Nephron (organoid): ENCODE measurements at regions not wholly inside any gene's neighbourhood (a gene's known extent, or its start where the extent isn't known, plus 50 kb on each side); places are given as distances from the start of the nearest gene placed in this dataset.

Source experiments
- H3K27ac Mint-ChIP-seq, 3 experiments: 2 replicates each; pipeline ENCODE4 v1.8.0; 2020; ENCODE audit warnings: mixed read lengths in 3 of 3, mild to moderate bottlenecking in 2 of 3, moderate library complexity in 1 of 3
- H3K27me3 Mint-ChIP-seq: 2 replicates; pipeline ENCODE4 v1.8.0; 2021; ENCODE audit warnings: low read depth, mild to moderate bottlenecking, moderate library complexity, mixed read lengths
- H3K36me3 Mint-ChIP-seq: 2 replicates; pipeline ENCODE4 v1.8.0; 2020; ENCODE audit warnings: low read depth, mixed read lengths
- H3K4me1 Mint-ChIP-seq: 2 replicates; pipeline ENCODE4 v1.8.0; 2020; ENCODE audit warnings: mixed read lengths
- H3K4me3 Mint-ChIP-seq, 3 experiments: 2 replicates each; pipeline ENCODE4 v1.8.0; 2020; ENCODE audit warnings: mild to moderate bottlenecking in 3 of 3, mixed read lengths in 3 of 3, moderate library complexity in 2 of 3
- H3K9me3 Mint-ChIP-seq: 2 replicates; pipeline ENCODE4 v1.8.0; 2020; ENCODE audit warnings: mixed read lengths
- TF ChIP-seq, protein P1 (sequence below), 3 experiments: fragments of 200-600 bp; sonication (generic); IDR thresholded peaks; one replicate each; pipeline ENCODE4 v1.5.0; 2021; ENCODE audit warnings: antibody characterized with exemption in 3 of 3; ENCODE audit not compliant: unreplicated experiment in 3 of 3

DNA sequence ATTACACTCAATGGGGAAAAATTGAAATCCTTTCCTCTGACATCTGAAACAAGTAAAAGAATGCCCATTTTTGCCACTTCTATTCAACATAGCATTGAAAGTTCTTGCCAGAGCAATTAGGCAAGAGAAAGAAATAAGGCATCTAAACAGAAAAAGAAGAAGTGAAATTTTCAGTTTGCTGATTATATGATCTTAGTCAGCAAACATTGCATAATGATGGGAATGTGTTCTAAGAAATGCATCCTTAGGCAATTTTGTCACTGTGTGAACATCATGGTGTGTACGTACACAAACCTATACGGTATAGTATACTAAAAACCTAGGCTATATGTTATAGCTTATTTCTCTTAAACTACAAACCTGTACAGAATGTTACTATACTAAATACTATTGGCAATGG, 278.0 kb downstream of the CGGBP1 start:
- TF ChIP-seq, protein P1, sequence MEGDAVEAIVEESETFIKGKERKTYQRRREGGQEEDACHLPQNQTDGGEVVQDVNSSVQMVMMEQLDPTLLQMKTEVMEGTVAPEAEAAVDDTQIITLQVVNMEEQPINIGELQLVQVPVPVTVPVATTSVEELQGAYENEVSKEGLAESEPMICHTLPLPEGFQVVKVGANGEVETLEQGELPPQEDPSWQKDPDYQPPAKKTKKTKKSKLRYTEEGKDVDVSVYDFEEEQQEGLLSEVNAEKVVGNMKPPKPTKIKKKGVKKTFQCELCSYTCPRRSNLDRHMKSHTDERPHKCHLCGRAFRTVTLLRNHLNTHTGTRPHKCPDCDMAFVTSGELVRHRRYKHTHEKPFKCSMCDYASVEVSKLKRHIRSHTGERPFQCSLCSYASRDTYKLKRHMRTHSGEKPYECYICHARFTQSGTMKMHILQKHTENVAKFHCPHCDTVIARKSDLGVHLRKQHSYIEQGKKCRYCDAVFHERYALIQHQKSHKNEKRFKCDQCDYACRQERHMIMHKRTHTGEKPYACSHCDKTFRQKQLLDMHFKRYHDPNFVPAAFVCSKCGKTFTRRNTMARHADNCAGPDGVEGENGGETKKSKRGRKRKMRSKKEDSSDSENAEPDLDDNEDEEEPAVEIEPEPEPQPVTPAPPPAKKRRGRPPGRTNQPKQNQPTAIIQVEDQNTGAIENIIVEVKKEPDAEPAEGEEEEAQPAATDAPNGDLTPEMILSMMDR (IDR thresholded peaks at IDR 0.05; ENCODE audit: unreplicated experiment in 3 of 3): no peak

GRCh38 chr3:87778876-87779275, 279.9 kb downstream of the CGGBP1 start:
- Mint-ChIP-seq H3K9me3 (peaks cover 5% of the 10 kb centered on the region), H3K36me3 (no peaks in the 10 kb centered on the region), H3K4me3 (no peak overlapping the region), H3K27me3 (no peaks in the 10 kb centered on the region), H3K4me1 (no peaks in the 10 kb centered on the region), H3K27ac (no peak overlapping the region)
- TF ChIP-seq, protein P1 (IDR thresholded peaks at IDR 0.05; ENCODE audit: unreplicated experiment in 3 of 3): no peak

More for the DNA sequence above, 278.0 kb downstream of the CGGBP1 start:
- H3K9me3 Mint-ChIP-seq: peaks cover 5% of the 10 kb centered on the region
- H3K27me3 Mint-ChIP-seq: no peaks in the 10 kb centered on the region
- H3K4me3 Mint-ChIP-seq: no peak overlapping the region
- no peak overlapping the region for H3K27ac Mint-ChIP-seq
- no peaks in the 10 kb centered on the region for H3K36me3 Mint-ChIP-seq
- no peaks in the 10 kb centered on the region for H3K4me1 Mint-ChIP-seq

- H3K36me3 Mint-ChIP-seq: no peaks in the 10 kb centered on the region
- H3K27me3 Mint-ChIP-seq: no peaks in the 10 kb centered on the region
- H3K4me1 Mint-ChIP-seq: no peaks in the 10 kb centered on the region
- TF ChIP-seq, protein P1 (IDR thresholded peaks at IDR 0.05; ENCODE audit: unreplicated experiment in 3 of 3): peak; percentile 34 to 49 (median 36)
- peaks cover 3% of the 10 kb centered on the region for H3K9me3 Mint-ChIP-seq
- H3K4me3 Mint-ChIP-seq: no peak overlapping the region
- no peak overlapping the region for H3K27ac Mint-ChIP-seq
Observed at GRCh38 chr3:87771337-87772192, 287.2 kb downstream of the CGGBP1 start.

GRCh38 chr3:87766721-87767120, 292.1 kb downstream of the CGGBP1 start:
- H3K27ac Mint-ChIP-seq: no peak overlapping the region
- no peaks in the 10 kb centered on the region for H3K9me3 Mint-ChIP-seq
- H3K36me3 Mint-ChIP-seq: no peaks in the 10 kb centered on the region
- no peak overlapping the region for H3K4me3 Mint-ChIP-seq
- TF ChIP-seq, protein P1 (IDR thresholded peaks at IDR 0.05; ENCODE audit: unreplicated experiment in 3 of 3): no peak
- H3K27me3 Mint-ChIP-seq: no peaks in the 10 kb centered on the region
- no peaks in the 10 kb centered on the region for H3K4me1 Mint-ChIP-seq

GRCh38 chr3:87765256-87765655, 293.5 kb downstream of the CGGBP1 start:
- no peak overlapping the region for H3K27ac Mint-ChIP-seq
- H3K27me3 Mint-ChIP-seq: no peaks in the 10 kb centered on the region
- no peaks in the 10 kb centered on the region for H3K36me3 Mint-ChIP-seq
- H3K4me1 Mint-ChIP-seq: no peaks in the 10 kb centered on the region
- H3K4me3 Mint-ChIP-seq: no peak overlapping the region
- no peaks in the 10 kb centered on the region for H3K9me3 Mint-ChIP-seq
- TF ChIP-seq, protein P1 (IDR thresholded peaks at IDR 0.05; ENCODE audit: unreplicated experiment in 3 of 3): no peak

DNA sequence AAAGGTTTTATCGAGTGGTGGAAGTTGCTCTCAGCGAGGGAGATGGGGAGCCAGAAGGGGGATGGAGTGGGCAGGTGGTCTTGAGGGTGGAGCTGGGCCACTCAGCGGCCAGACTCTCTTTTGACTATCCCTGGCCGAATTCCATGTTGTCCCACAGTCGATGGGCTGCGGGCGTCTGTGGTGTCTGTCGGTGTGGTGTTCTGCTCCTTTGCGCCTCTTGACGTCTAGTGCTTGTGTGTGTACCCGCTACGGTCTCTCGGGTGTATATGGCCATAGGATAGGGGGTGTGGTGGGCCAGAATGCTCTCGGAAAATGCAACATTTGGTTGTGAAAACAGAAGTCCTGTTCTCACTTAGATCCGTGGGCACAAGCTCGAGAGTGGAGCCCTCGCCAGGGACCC, 297.0 kb downstream of the CGGBP1 start:
- no peaks in the 10 kb centered on the region for H3K9me3 Mint-ChIP-seq
- no peak overlapping the region for H3K27ac Mint-ChIP-seq
- H3K36me3 Mint-ChIP-seq: no peaks in the 10 kb centered on the region
- no peak overlapping the region for H3K4me3 Mint-ChIP-seq
- H3K4me1 Mint-ChIP-seq: no peaks in the 10 kb centered on the region
- H3K27me3 Mint-ChIP-seq: no peaks in the 10 kb centered on the region
- TF ChIP-seq, protein P1 (IDR thresholded peaks at IDR 0.05; ENCODE audit: unreplicated experiment in 3 of 3): no peak
